VCaP (cell line): ENCODE measurements at regions not wholly inside any gene's neighbourhood (a gene's known extent, or its start where the extent isn't known, plus 50 kb on each side); places are given as distances from the start of the nearest gene placed in this dataset.

Experiments
- H3K27ac ChIP-seq: fragments of 450-650 bp; 2 replicates; pipeline ENCODE4 v1.5.1; 2017
- TF ChIP-seq, protein P1 (sequence below): fragments of 450-650 bp; conservative IDR thresholded peaks from 2 replicates; pipeline ENCODE4 v1.5.1; 2017; ENCODE audit warnings: mild to moderate bottlenecking, moderate library complexity

DNA sequence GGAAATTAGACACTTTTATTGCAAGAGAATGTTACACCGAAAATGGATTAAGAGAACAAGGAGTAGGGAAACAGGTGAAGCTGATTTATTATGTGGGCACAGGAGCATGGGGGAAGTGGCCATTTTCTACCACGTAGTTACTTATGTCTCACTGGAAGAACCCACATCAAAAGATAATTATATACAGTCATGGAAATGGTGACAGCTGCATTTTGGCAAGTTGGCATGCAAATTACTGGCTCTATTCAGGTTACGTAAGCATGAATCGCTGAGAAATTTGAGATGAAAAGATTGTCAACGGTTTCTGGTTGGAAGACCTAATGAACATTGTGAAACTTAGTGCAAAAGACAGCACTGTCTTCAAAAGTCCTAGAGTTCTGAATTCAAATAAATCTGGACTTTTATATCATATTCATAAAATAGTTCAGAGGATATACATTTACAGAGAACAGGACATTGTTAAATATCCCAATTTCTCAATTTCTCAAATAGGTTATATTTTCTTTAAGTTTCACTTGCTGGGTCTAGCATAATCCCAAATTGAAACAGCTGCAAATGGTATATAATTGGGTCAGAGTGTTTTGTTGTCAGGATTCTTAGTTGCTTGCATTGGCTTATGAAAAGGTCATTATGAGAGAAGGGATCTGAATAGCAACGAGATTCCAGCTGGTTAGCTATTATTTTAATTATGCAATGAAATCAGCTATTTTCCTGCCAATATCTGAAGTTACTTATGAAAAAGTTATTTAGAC lies 567.8 kb downstream of the ZPLD1 start:
- no peak overlapping the region for H3K27ac ChIP-seq
- TF ChIP-seq, protein P1, sequence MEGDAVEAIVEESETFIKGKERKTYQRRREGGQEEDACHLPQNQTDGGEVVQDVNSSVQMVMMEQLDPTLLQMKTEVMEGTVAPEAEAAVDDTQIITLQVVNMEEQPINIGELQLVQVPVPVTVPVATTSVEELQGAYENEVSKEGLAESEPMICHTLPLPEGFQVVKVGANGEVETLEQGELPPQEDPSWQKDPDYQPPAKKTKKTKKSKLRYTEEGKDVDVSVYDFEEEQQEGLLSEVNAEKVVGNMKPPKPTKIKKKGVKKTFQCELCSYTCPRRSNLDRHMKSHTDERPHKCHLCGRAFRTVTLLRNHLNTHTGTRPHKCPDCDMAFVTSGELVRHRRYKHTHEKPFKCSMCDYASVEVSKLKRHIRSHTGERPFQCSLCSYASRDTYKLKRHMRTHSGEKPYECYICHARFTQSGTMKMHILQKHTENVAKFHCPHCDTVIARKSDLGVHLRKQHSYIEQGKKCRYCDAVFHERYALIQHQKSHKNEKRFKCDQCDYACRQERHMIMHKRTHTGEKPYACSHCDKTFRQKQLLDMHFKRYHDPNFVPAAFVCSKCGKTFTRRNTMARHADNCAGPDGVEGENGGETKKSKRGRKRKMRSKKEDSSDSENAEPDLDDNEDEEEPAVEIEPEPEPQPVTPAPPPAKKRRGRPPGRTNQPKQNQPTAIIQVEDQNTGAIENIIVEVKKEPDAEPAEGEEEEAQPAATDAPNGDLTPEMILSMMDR = no peak

DNA sequence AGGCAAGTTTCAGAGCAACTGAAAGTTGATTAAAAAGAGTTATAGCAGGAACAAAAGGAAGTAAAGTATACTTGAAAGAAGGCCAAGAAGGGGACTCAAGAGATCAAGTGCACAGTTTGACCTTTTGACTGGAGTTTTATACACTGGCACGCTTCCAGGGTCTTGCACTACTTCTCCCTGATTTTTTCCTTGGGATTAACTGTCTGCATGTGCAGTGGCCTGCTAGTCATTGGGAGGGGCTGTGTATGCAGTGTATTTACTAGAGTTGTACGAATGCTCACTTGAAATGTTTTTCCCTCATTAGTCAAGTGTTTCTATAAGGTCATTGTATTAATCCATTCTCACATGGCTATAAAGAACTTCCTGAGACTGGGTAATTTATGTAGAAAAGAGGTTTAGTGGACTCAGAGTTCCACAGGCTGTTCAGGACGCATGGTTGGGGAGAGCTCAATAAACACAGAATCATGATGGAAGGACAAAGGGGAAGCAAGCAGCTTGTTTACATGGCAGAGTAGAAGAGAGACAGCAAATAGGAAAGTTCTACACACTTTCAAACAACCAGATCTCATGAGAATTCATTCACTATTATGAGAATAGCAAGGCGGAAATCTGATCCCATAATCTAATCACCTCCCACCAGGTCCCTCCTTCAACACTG lies 571.8 kb downstream of the ZPLD1 start:
- TF ChIP-seq, protein P1 = no peak
- no peak overlapping the region for H3K27ac ChIP-seq

DNA sequence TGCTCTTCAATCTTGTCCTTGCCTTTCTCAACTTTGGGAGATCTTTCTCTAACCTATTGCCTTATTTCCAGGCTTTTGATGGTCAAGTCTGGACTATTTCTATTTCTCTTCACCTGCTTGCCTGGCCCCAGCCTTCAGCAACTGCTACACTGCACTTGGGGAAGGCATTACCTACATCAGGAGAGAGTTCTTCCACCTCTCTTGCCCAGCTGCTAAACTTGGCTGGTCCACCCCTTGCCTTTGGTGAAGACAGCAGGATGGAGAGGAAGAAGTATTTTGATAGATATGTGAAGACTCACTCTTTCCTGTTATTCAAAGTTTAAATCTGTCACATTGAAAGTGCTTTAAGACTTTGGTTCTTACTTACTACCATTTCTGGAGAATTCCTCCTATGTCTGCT lies 574.8 kb downstream of the ZPLD1 start:
- TF ChIP-seq, protein P1 = no peak

DNA sequence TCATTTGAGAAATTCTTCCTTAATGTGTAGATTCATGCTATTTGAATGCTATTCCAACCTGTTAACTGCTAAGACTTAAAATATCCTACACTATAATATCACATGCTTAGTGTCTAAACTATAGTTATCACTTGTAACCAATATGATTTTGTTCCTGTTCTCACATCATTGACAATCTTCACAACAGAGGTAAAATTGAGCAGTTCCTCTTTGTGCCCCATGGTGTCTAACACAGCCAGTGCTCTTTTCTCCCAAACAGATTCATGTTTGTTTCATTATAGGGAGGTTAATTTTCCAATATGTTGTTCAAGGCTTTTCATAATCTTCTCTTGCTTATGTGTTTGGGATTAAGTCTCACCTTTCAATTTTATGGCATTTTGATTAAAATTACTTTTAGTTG lies 591.1 kb downstream of the ZPLD1 start:
- TF ChIP-seq, protein P1 = no peak
- no peak overlapping the region for H3K27ac ChIP-seq

More for the DNA sequence above, 574.8 kb downstream of the ZPLD1 start:
- H3K27ac ChIP-seq = no peak overlapping the region

DNA sequence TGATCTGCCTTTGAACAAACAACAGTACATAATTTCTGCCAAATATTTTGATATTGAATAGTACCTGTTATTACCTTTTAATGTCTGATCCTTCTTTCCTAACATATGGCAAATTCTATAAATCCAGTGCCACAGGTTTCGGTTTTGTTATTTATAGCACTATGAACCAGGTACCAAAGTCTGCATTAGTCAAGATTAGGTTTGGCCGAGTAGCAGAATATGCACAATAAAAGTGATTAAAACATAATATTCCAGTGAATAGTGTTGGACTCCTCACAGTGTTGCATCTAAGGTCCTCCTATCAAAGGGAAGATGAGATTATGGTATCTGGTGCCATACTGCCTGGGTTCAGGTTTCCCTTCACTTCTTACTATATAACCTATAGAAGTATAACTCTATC lies 599.0 kb downstream of the ZPLD1 start:
- TF ChIP-seq, protein P1 = no peak
- no peak overlapping the region for H3K27ac ChIP-seq

DNA sequence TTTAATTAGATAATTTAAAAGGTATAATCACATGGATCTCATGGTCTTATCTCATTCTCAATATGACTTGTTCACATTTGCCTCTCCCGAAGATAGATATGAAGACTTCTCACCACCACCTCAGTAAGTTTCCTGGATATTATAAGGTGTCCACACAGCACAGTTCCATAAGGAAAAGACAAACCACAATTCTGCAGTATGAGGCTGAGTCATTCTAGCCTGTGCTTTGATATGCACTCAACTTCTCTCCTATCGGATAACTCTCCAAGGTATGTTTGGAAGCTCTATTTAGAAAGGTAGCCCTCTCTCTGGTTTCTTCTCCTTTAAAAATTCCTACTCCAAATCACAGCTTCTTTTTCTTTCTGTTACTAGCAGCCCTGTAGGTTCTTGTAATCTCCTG lies 612.8 kb downstream of the ZPLD1 start:
- TF ChIP-seq, protein P1 = no peak
- H3K27ac ChIP-seq = no peak overlapping the region

DNA sequence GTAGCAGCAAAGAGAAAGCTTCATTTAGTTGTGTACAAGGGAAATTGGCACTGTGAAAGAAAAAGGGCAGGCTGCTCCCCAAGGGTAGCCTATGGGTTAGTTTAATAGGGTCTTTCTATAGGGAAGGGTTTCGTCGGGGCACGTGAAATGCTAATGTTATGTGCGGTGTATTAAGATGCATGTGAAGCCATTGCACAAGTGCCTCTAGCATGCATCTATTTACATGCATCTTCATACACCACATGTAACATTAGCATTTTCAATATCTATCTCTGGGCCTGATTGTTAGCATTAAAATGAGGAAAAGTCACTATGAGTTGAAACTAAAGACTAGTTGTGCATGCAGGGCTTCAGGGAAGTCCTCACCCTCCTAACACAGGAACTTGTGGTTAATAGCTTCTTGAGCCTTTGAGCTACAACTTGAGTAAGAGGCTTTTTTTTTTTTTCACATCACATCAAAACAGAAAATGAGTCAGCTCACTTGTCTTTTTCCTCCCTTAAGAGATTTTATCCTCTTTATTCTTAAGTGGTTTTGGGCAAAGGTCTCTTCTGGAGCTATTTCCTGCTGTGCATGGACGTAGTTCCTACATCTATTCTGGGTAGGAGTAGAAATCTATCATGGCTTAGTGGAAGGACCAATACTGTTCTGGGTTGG lies 613.4 kb downstream of the ZPLD1 start:
- TF ChIP-seq, protein P1 = no peak
- no peak overlapping the region for H3K27ac ChIP-seq
